K562 (cell line): ENCODE measurements at regions not wholly inside any gene's neighbourhood (a gene's known extent, or its start where the extent isn't known, plus 50 kb on each side); places are given as distances from the start of the nearest gene placed in this dataset.

Experiments
- ATAC-seq: fragments of 200-7000 bp; cut with Tn5 transposase; 3 replicates; pipeline ENCODE4 v1.9.1; 2020; ENCODE audit warnings: moderate library complexity
- BruUV-seq: library from RNA; stranded (reverse); fragments of 400-500 nt; replicated peaks from 2 replicates; lab custom pipeline; 2021; lab: Mats Ljungman, UMichigan
- CTCF ChIA-PET: fragments of 300-600 bp; formaldehyde crosslinking; extraction: SDS; loops from one replicate; lab custom pipeline; 2021; ENCODE audit warnings: low intra/inter-chr PET ratio; lab: Yijun Ruan, JAX
- POLR2A ChIA-PET: fragments of 300-600, 350-650 bp; sonication (Branson Sonifier 250); formaldehyde crosslinking; extraction: SDS; loops from one replicate; lab custom pipeline; 2021; ENCODE audit warnings: antibody characterized with exemption, inconsistent platforms; lab: Yijun Ruan, JAX
- DNase-seq, 4 experiments: peaks; one replicate each; pipeline versions ENCODE4 v3.0.0 to v3.0.0-alpha.2; 2011 to 2018; ENCODE audit warnings: low spot score in 3 of 4, mixed read lengths in 3 of 4; ENCODE audit errors: extremely low read depth in 1 of 4
- FAIRE-seq: peaks from 2 replicates; lab custom pipeline; 2011; peaks lifted over from hg19 to GRCh38; lab: Jason Lieb, UNC
- H2AFZ ChIP-seq: 2 replicates; pipeline ENCODE4 v1.6.0; 2011; ENCODE audit warnings: low read depth, low read length, control low read depth, inconsistent platforms
- H3K27ac ChIP-seq: fragments of 200-600 bp; 3 replicates; pipeline ENCODE4 v1.8.0; 2011; ENCODE audit warnings: low read depth, mild to moderate bottlenecking, control low read depth, inconsistent platforms, low read length, moderate library complexity, mixed read lengths; ENCODE audit errors: extremely low read depth
- H3K27me3 ChIP-seq, 2 experiments: fragments of 300-600 bp in 1 of 2; 2 replicates in 1 of 2; 3 replicates in 1 of 2; pipeline versions ENCODE4 v1.6.0 to v1.8.0; 2011; ENCODE audit warnings: inconsistent platforms in 2 of 2, low read length in 2 of 2, mild to moderate bottlenecking in 1 of 2, mixed read lengths in 1 of 2, moderate library complexity in 1 of 2; ENCODE audit not compliant: control insufficient read depth in 2 of 2, insufficient read depth in 2 of 2
- H3K36me3 ChIP-seq: fragments of 300-600 bp; 3 replicates; pipeline ENCODE4 v1.8.0; 2011; ENCODE audit warnings: mild to moderate bottlenecking, low read length, inconsistent platforms; ENCODE audit not compliant: control insufficient read depth, insufficient read depth
- H3K4me1 ChIP-seq, 2 experiments: fragments of 200-600 bp in 1 of 2; replicated peaks in 1 of 2; 2 replicates in 1 of 2; 3 replicates in 1 of 2; pipeline versions ENCODE4 v1.5.1 to v1.8.0; 2011; ENCODE audit warnings: inconsistent platforms in 2 of 2, low read length in 2 of 2, mild to moderate bottlenecking in 1 of 2, mixed read lengths in 1 of 2, moderate library complexity in 1 of 2; ENCODE audit not compliant: control insufficient read depth in 2 of 2, insufficient read depth in 2 of 2
- H3K4me2 ChIP-seq: 2 replicates; pipeline ENCODE4 v1.6.1; 2011; ENCODE audit warnings: low read length, control low read depth, inconsistent platforms, mixed read lengths; ENCODE audit not compliant: insufficient read depth
- H3K4me3 ChIP-seq: fragments of 200-600 bp; sonication (generic), shearing (Covaris generic); 2 replicates; pipeline ENCODE4 v1.5.1; 2016; ENCODE audit warnings: control low read depth, inconsistent platforms
- H3K79me2 ChIP-seq: fragments of 200-600 bp; 3 replicates; pipeline ENCODE4 v1.8.0; 2011; ENCODE audit warnings: low read length, inconsistent platforms; ENCODE audit not compliant: control insufficient read depth, insufficient read depth
- H3K9ac ChIP-seq, 2 experiments: 2 replicates each; pipeline versions ENCODE4 v1.6.0 to v1.6.1; 2011; ENCODE audit warnings: low read depth in 2 of 2, low read length in 2 of 2, control low read depth in 1 of 2, inconsistent platforms in 1 of 2, mild to moderate bottlenecking in 1 of 2, mixed read lengths in 1 of 2; ENCODE audit not compliant: insufficient read depth in 1 of 2
- H3K9me1 ChIP-seq: one replicate; pipeline ENCODE4 v1.6.0; 2011; ENCODE audit warnings: inconsistent platforms, mild to moderate bottlenecking, low read length, moderate library complexity; ENCODE audit not compliant: control insufficient read depth, insufficient read depth
- H3K9me3 ChIP-seq: replicated peaks from 2 replicates; pipeline ENCODE4 v1.5.1; 2011; ENCODE audit warnings: low read depth, low read length, inconsistent platforms; ENCODE audit not compliant: control insufficient read depth, insufficient read depth
- H4K20me1 ChIP-seq: replicated peaks from 2 replicates; pipeline ENCODE4 v1.6.1; 2011; ENCODE audit warnings: low read length, inconsistent platforms, mixed read lengths; ENCODE audit not compliant: control insufficient read depth, insufficient read depth
- ATF6 ChIP-seq: sonication (generic); formaldehyde crosslinking; IDR thresholded peaks from 2 replicates; pipeline ENCODE4 v1.4.0; 2020; ENCODE audit warnings: mild to moderate bottlenecking, missing genetic modification reagents
- CBX5 ChIP-seq: IDR thresholded peaks from 2 replicates; pipeline ENCODE4 v1.6.1; 2014; ENCODE audit warnings: low read depth, borderline replicate concordance
- CEBPB ChIP-seq: fragments of 450-650 bp; IDR thresholded peaks from 2 replicates; pipeline ENCODE4 v1.6.1; 2016; ENCODE audit warnings: missing genetic modification characterization, missing compliant biosample characterization
- CHD1 ChIP-seq: fragments of 200-600 bp; sonication (generic); IDR thresholded peaks from one replicate; pipeline ENCODE4 v1.6.1; 2012; ENCODE audit warnings: mild to moderate bottlenecking, moderate library complexity, low read length, inconsistent platforms
- GABPB1 ChIP-seq: sonication (generic); formaldehyde crosslinking; IDR thresholded peaks from 2 replicates; pipeline ENCODE4 v1.8.0; 2022; ENCODE audit warnings: mild to moderate bottlenecking, missing genetic modification reagents
- HNRNPLL ChIP-seq: fragments of 200-400 bp; formaldehyde crosslinking; IDR thresholded peaks from 2 replicates; pipeline ENCODE4 v1.6.1; 2017; ENCODE audit warnings: low read length, low read depth, mild to moderate bottlenecking; ENCODE audit not compliant: poor library complexity, severe bottlenecking
- MIER1 ChIP-seq: fragments of 450-650 bp; IDR thresholded peaks from 2 replicates; pipeline ENCODE4 v1.6.1; 2016; ENCODE audit warnings: antibody characterized with exemption, mild to moderate bottlenecking, low read depth
- NRF1 ChIP-seq, 2 experiments: fragments of 450-650 bp; IDR thresholded peaks in 1 of 2; conservative IDR thresholded peaks in 1 of 2; 2 replicates each; pipeline ENCODE4 v1.6.1; 2014; ENCODE audit warnings: mild to moderate bottlenecking in 2 of 2
- PCBP2 ChIP-seq: fragments of 200-400 bp; formaldehyde crosslinking; IDR thresholded peaks from 2 replicates; pipeline ENCODE4 v1.6.1; 2018; ENCODE audit warnings: low read length, low read depth, mild to moderate bottlenecking, moderate library complexity; ENCODE audit not compliant: poor library complexity, severe bottlenecking
- POLR2B ChIP-seq: fragments of 450-650 bp; IDR thresholded peaks from 2 replicates; pipeline ENCODE4 v1.6.1; 2018; ENCODE audit warnings: low read depth; ENCODE audit not compliant: partially characterized antibody
- POLR2H ChIP-seq: IDR thresholded peaks from 2 replicates; pipeline ENCODE4 v1.6.1; 2016; ENCODE audit warnings: missing genetic modification characterization, low read depth, mild to moderate bottlenecking, control low read depth, missing compliant biosample characterization, moderate library complexity
- SUPT5H ChIP-seq: fragments of 450-650 bp; IDR thresholded peaks from 2 replicates; pipeline ENCODE4 v1.6.1; 2016
- ZFP36 ChIP-seq: fragments of 150-350 bp; IDR thresholded peaks from 2 replicates; pipeline ENCODE4 v1.6.1; 2018; ENCODE audit warnings: low read length, low read depth; ENCODE audit not compliant: partially characterized antibody
- ZNF274 ChIP-seq: IDR thresholded peaks from 2 replicates; pipeline ENCODE4 v1.6.1; 2011; ENCODE audit warnings: low read depth, mild to moderate bottlenecking, low read length, moderate library complexity, borderline replicate concordance
- WGBS: fragments of 100-300 bp; shearing (Covaris generic); methylation state at CpG from one replicate; pipeline ENCODE4 v1.1.6; 2016; ENCODE audit warnings: low coverage, mixed read lengths; ENCODE audit not compliant: insufficient coverage; ENCODE audit errors: missing lambda C conversion rate; 5-methylcytosine and 5-hydroxymethylcytosine counted together
- in situ Hi-C: fragments of 300-500 bp; cut with MboI; formaldehyde crosslinking; loops from 4 replicates; pipeline ENCODE4 v1.15.0; 2018; ENCODE audit warnings: inconsistent platforms, mixed read lengths
- intact Hi-C: fragments of 100-400 bp; cut with micrococcal nuclease; formaldehyde crosslinking; loops from 2 replicates; pipeline ENCODE4 v1.14.2; 2022
- TF ChIP-seq, protein P1 (sequence below): fragments of 200-400 bp; formaldehyde crosslinking; IDR thresholded peaks from 2 replicates; pipeline ENCODE4 v1.6.1; 2017; ENCODE audit warnings: mild to moderate bottlenecking, low read depth, low read length, moderate library complexity
- TF ChIP-seq, protein P2 (sequence below): fragments of 450-650 bp; IDR thresholded peaks from 2 replicates; pipeline ENCODE4 v1.7.0; 2016; ENCODE audit warnings: borderline replicate concordance

- TF ChIP-seq, protein P1, sequence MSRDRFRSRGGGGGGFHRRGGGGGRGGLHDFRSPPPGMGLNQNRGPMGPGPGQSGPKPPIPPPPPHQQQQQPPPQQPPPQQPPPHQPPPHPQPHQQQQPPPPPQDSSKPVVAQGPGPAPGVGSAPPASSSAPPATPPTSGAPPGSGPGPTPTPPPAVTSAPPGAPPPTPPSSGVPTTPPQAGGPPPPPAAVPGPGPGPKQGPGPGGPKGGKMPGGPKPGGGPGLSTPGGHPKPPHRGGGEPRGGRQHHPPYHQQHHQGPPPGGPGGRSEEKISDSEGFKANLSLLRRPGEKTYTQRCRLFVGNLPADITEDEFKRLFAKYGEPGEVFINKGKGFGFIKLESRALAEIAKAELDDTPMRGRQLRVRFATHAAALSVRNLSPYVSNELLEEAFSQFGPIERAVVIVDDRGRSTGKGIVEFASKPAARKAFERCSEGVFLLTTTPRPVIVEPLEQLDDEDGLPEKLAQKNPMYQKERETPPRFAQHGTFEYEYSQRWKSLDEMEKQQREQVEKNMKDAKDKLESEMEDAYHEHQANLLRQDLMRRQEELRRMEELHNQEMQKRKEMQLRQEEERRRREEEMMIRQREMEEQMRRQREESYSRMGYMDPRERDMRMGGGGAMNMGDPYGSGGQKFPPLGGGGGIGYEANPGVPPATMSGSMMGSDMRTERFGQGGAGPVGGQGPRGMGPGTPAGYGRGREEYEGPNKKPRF = no peak
- no peak for TF ChIP-seq ATF6 (CRISPR knock-in tag)
- TF ChIP-seq, all 486 proteins: peak for 0
Observed at GRCh38 chr1:166270476-166271150, 103.8 kb upstream of the FAM78B start (continued).

- in situ Hi-C loops (no loop called here), intact Hi-C loops (no loop called here)
- WGBS = 0% methylated on average over 1 of the region's 1 CpG
- Histone ChIP-seq H3K9ac (no peak overlapping the region), H3K79me2 (no peaks in the 10 kb centered on the region), H3K9me3 (no peaks in the 10 kb centered on the region), H3K9me1 (no peaks in the 10 kb centered on the region), H3K4me2 (no peak overlapping the region), H3K4me1 (no peaks in the 10 kb centered on the region; a peak in 2 of 5 replicates), H4K20me1 (no peaks in the 10 kb centered on the region), H3K36me3 (no peaks in the 10 kb centered on the region), H3K27ac (no peak overlapping the region), H2AFZ (no peak overlapping the region), H3K27me3 (no peaks in the 10 kb centered on the region; a peak in 1 of 5 replicates), H3K4me3 (no peak overlapping the region)
- CTCF ChIA-PET = no interaction called here
- no peak for ATAC-seq
- no TSS peak for BruUV-seq
- POLR2A ChIA-PET = no interaction called here
- DNase-seq = no peak
- FAIRE-seq = no peak
- TF ChIP-seq SUPT5H = no peak
- TF ChIP-seq CEBPB (tag) = no peak
- TF ChIP-seq MIER1 = no peak
- TF ChIP-seq NRF1 (conservative IDR thresholded peaks at IDR 0.05 in 1 of 2, IDR thresholded peaks at IDR 0.05 in 1 of 2) = no peak
- TF ChIP-seq, protein P2, sequence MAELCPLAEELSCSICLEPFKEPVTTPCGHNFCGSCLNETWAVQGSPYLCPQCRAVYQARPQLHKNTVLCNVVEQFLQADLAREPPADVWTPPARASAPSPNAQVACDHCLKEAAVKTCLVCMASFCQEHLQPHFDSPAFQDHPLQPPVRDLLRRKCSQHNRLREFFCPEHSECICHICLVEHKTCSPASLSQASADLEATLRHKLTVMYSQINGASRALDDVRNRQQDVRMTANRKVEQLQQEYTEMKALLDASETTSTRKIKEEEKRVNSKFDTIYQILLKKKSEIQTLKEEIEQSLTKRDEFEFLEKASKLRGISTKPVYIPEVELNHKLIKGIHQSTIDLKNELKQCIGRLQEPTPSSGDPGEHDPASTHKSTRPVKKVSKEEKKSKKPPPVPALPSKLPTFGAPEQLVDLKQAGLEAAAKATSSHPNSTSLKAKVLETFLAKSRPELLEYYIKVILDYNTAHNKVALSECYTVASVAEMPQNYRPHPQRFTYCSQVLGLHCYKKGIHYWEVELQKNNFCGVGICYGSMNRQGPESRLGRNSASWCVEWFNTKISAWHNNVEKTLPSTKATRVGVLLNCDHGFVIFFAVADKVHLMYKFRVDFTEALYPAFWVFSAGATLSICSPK = no peak
- no peak for TF ChIP-seq POLR2H (tag)
- no peak for TF ChIP-seq ZFP36
- TF ChIP-seq GABPB1 (CRISPR knock-in tag) = no peak
- no peak for TF ChIP-seq PCBP2
- no peak for TF ChIP-seq ZNF274
- TF ChIP-seq POLR2B = no peak
- no peak for TF ChIP-seq CHD1
- TF ChIP-seq CBX5 = no peak
- TF ChIP-seq HNRNPLL = no peak
Observed at GRCh38 chr1:166271151-166271538, 104.3 kb upstream of the FAM78B start.
